ENCODE measurements at regions not wholly inside any gene's neighbourhood (a gene's known extent, or its start where the extent isn't known, plus 50 kb on each side); places are given as distances from the start of the nearest gene placed in this dataset.

GRCh38 chr21:35149698-35150097 is 100.6 kb upstream of the RUNX1 start:
- POLR2A ChIA-PET, result no interaction called here
- TF ChIP-seq, protein P1, sequence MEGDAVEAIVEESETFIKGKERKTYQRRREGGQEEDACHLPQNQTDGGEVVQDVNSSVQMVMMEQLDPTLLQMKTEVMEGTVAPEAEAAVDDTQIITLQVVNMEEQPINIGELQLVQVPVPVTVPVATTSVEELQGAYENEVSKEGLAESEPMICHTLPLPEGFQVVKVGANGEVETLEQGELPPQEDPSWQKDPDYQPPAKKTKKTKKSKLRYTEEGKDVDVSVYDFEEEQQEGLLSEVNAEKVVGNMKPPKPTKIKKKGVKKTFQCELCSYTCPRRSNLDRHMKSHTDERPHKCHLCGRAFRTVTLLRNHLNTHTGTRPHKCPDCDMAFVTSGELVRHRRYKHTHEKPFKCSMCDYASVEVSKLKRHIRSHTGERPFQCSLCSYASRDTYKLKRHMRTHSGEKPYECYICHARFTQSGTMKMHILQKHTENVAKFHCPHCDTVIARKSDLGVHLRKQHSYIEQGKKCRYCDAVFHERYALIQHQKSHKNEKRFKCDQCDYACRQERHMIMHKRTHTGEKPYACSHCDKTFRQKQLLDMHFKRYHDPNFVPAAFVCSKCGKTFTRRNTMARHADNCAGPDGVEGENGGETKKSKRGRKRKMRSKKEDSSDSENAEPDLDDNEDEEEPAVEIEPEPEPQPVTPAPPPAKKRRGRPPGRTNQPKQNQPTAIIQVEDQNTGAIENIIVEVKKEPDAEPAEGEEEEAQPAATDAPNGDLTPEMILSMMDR (IDR thresholded peaks at IDR 0.05; ENCODE audit: insufficient read depth, low read length, missing control alignments), result no peak
- DNase-seq (ENCODE audit: low read depth, low spot score), result no peak
- CTCF ChIA-PET, result interaction anchor here (1.1 kb wide), 1 partner anchor 250 kb away, joined by 3 read pairs; no protein-coding TSS in a partner anchor
- H3K4me3 ChIP-seq (ENCODE audit: low read depth, low read length), result no peak overlapping the region

DNA sequence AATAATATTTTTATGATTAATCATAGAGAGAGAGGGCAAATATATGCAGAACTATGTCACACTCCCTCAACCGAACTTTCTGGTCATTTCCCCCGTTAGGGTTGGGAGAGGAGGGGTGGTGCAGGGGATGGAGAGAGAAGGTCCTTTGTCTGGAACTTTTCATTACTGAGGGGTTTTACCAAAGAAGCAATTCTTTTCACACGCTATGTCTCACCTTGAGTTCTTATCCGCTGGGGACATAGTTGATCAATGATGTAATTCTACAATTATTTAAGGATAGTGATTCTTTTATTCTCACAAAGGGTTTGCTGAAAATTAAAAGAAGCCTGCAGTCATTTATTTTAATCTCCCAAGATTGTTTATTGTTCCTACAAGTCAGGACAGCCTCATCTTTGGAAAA is 98.3 kb upstream of the RUNX1 start:
- H3K4me3 ChIP-seq (ENCODE audit: low read depth, low read length), result no peak overlapping the region
- TF ChIP-seq, protein P1 (IDR thresholded peaks at IDR 0.05; ENCODE audit: insufficient read depth, low read length, missing control alignments), result no peak
- POLR2A ChIA-PET, result interaction anchor here (0.7 kb wide), 1 partner anchor 11 kb away, joined by 3 read pairs; no protein-coding TSS in a partner anchor
- CTCF ChIA-PET, result no interaction called here
- no peak for DNase-seq (ENCODE audit: low read depth, low spot score)

DNA sequence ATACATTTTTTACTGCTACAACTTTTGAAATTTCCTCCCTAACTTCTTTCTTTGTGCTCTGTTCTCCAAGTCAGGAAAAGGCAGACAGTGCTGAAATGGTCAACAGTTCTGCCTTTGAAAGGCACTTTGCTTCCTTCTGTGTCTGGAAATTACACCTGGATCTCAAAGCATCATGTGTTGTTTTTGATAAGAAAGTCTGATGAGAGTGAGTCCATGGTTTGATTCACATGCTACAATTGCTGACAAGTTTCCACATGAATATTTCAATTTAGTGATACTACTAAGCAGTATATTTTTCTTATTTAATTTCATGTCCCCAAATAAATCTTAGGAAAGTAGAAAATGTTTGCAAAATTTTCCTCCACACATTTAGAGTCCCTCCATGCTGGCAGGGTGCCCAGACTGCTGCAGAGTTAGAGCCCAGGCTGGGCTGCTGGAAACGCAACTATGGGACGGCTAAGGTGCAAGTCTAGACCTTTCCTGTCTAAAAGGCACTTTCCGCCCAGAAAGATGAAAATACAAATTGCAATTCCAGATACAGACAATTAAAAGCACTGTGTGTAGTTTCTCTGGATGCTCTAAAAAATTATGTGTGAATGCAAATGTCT is 96.6 kb upstream of the RUNX1 start:
- POLR2A ChIA-PET, result no interaction called here
- TF ChIP-seq, protein P1 (IDR thresholded peaks at IDR 0.05; ENCODE audit: insufficient read depth, low read length, missing control alignments), result no peak
- CTCF ChIA-PET, result no interaction called here
- no peak overlapping the region for H3K4me3 ChIP-seq (ENCODE audit: low read depth, low read length)
- DNase-seq (ENCODE audit: low read depth, low spot score), result no peak

DNA sequence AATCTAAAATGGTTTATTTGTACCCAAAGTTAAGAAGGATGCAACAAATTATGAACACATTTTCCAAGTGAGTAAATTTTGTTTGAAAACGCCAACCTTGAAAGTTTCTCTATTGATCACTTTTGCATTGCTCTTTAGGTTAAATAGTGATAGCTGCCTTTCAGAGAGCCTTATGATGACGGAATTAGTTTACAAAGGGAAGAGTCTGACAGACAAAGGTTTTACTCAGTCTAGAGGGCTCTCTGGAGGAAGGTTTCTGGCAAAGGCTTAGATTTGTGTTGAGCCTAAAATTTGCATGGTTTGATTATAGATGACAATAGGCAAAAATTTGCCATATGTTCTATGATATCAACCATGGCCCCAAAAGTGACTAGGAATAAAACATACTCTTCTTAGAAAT is 95.9 kb upstream of the RUNX1 start:
- TF ChIP-seq, protein P1 (IDR thresholded peaks at IDR 0.05; ENCODE audit: insufficient read depth, low read length, missing control alignments), result no peak
- no peak for DNase-seq (ENCODE audit: low read depth, low spot score)
- ChIA-PET POLR2A (interaction anchor here (0.6 kb wide), 1 partner anchor 256 kb away, joined by 3 read pairs; no protein-coding TSS in a partner anchor), CTCF (no interaction called here)
- no peak overlapping the region for H3K4me3 ChIP-seq (ENCODE audit: low read depth, low read length)

- TF ChIP-seq, protein P1 (IDR thresholded peaks at IDR 0.05; ENCODE audit: insufficient read depth, low read length, missing control alignments), result no peak
- no peak for DNase-seq (ENCODE audit: low read depth, low spot score)
- ChIA-PET CTCF (no interaction called here), POLR2A (no interaction called here)
- H3K4me3 ChIP-seq (ENCODE audit: low read depth, low read length), result no peak overlapping the region
Measured at GRCh38 chr21:35142036-35142815, 93.1 kb upstream of the RUNX1 start.

GRCh38 chr21:35139382-35139715 is 90.2 kb upstream of the RUNX1 start:
- ChIA-PET POLR2A (no interaction called here), CTCF (no interaction called here)
- no peak overlapping the region for H3K4me3 ChIP-seq (ENCODE audit: low read depth, low read length)
- TF ChIP-seq, protein P1 (IDR thresholded peaks at IDR 0.05; ENCODE audit: insufficient read depth, low read length, missing control alignments), result no peak
- no peak for DNase-seq (ENCODE audit: low read depth, low spot score)

All from AG04449 (cell line).